KMS-11 (cell line): ENCODE measurements at regions not wholly inside any gene's neighbourhood (a gene's known extent, or its start where the extent isn't known, plus 50 kb on each side); places are given as distances from the start of the nearest gene placed in this dataset.
"Not testable (repeated sequence)": the region's sequence is repeated elsewhere in the genome, so short reads cannot be mapped to it uniquely, and the experiment has no call there.

Experiments used
- H2AFZ ChIP-seq: fragments of 200-600 bp; sonication (generic); 2 replicates; pipeline ENCODE4 v1.6.1; 2016; ENCODE audit warnings: antibody characterized with exemption, mixed run types, low read depth
- H3K27ac ChIP-seq: fragments of 200-600 bp; sonication (generic); 2 replicates; pipeline ENCODE4 v1.6.1; 2016; ENCODE audit warnings: mild to moderate bottlenecking, mixed run types
- H3K27me3 ChIP-seq: fragments of 200-600 bp; sonication (generic); 2 replicates; pipeline ENCODE4 v1.6.1; 2017; ENCODE audit warnings: mild to moderate bottlenecking, low read depth, mixed run types, moderate library complexity; ENCODE audit not compliant: insufficient read depth
- H3K36me3 ChIP-seq: fragments of 200-600 bp; sonication (generic); 2 replicates; pipeline ENCODE4 v1.6.1; 2017; ENCODE audit warnings: mild to moderate bottlenecking, mixed run types; ENCODE audit not compliant: insufficient read depth
- H3K4me1 ChIP-seq: fragments of 200-600 bp; sonication (generic); 2 replicates; pipeline ENCODE4 v1.6.1; 2016; ENCODE audit warnings: mild to moderate bottlenecking, low read depth, mixed run types; ENCODE audit not compliant: poor library complexity, severe bottlenecking
- H3K4me2 ChIP-seq: fragments of 200-600 bp; sonication (generic); 2 replicates; pipeline ENCODE4 v1.7.0; 2016; ENCODE audit warnings: mild to moderate bottlenecking, mixed run types
- H3K4me3 ChIP-seq: fragments of 200-600 bp; sonication (generic); IDR thresholded peaks from 2 replicates; pipeline ENCODE4 v1.6.1; 2017; ENCODE audit warnings: low read depth, low read length, mixed read lengths; ENCODE audit not compliant: insufficient read depth
- H3K79me2 ChIP-seq: fragments of 200-600 bp; sonication (generic); 2 replicates; pipeline ENCODE4 v1.6.1; 2016; ENCODE audit warnings: low read depth, mixed run types; ENCODE audit not compliant: insufficient read depth
- H3K9ac ChIP-seq: fragments of 200-600 bp; sonication (generic); 2 replicates; pipeline ENCODE4 v1.6.1; 2016; ENCODE audit warnings: mild to moderate bottlenecking, mixed run types
- H4K20me1 ChIP-seq: fragments of 200-600 bp; sonication (generic); 2 replicates; pipeline ENCODE4 v1.6.1; 2016; ENCODE audit warnings: mild to moderate bottlenecking, mixed run types; ENCODE audit not compliant: insufficient read depth
- TF ChIP-seq, protein P1 (sequence below): fragments of 200-600 bp; sonication (generic); conservative IDR thresholded peaks from 2 replicates; pipeline ENCODE4 v1.6.1; 2017; ENCODE audit warnings: low read depth, mild to moderate bottlenecking, antibody characterized with exemption, low read length, moderate library complexity, mixed read lengths

DNA sequence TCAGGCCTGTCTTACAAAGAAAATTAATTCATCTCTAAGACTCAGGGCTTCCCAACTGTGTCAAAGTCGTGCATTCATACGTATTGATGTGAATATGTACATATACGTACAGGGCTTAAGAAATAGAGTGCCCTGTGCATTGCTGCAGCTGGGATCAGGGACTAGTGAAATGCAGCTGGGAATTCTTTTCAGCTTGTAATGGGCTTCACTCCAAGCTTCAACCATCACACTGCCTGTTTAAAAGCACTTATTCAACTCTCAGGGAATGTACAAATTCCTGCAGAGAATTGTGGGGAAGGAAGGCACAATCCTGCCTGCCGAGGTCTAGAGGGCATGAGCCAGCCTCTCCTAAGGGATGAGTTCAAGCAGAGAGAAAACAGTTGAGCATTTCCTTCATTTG, 59.6 kb upstream of the MAN2A1 start:
- TF ChIP-seq, protein P1, sequence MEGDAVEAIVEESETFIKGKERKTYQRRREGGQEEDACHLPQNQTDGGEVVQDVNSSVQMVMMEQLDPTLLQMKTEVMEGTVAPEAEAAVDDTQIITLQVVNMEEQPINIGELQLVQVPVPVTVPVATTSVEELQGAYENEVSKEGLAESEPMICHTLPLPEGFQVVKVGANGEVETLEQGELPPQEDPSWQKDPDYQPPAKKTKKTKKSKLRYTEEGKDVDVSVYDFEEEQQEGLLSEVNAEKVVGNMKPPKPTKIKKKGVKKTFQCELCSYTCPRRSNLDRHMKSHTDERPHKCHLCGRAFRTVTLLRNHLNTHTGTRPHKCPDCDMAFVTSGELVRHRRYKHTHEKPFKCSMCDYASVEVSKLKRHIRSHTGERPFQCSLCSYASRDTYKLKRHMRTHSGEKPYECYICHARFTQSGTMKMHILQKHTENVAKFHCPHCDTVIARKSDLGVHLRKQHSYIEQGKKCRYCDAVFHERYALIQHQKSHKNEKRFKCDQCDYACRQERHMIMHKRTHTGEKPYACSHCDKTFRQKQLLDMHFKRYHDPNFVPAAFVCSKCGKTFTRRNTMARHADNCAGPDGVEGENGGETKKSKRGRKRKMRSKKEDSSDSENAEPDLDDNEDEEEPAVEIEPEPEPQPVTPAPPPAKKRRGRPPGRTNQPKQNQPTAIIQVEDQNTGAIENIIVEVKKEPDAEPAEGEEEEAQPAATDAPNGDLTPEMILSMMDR, result no peak
- H3K9ac ChIP-seq, result no peak overlapping the region

GRCh38 chr5:109628591-109628990, 61.1 kb upstream of the MAN2A1 start:
- Histone ChIP-seq H3K27me3 (no peaks in the 10 kb centered on the region), H4K20me1 (no peaks in the 10 kb centered on the region), H3K4me1 (no peaks in the 10 kb centered on the region), H3K4me3 (no peak overlapping the region), H3K36me3 (no peaks in the 10 kb centered on the region), H3K27ac (no peak overlapping the region), H3K79me2 (no peaks in the 10 kb centered on the region), H3K4me2 (no peak overlapping the region), H2AFZ (no peak overlapping the region), H3K9ac (no peak overlapping the region)
- TF ChIP-seq, protein P1, result no peak

More for the DNA sequence above, 59.6 kb upstream of the MAN2A1 start:
- Histone ChIP-seq H3K27me3 (no peaks in the 10 kb centered on the region), H3K4me3 (no peak overlapping the region), H3K4me1 (no peaks in the 10 kb centered on the region), H3K79me2 (no peaks in the 10 kb centered on the region), H3K36me3 (no peaks in the 10 kb centered on the region), H2AFZ (no peak overlapping the region), H4K20me1 (no peaks in the 10 kb centered on the region), H3K27ac (no peak overlapping the region), H3K4me2 (no peak overlapping the region)

- H3K27me3 ChIP-seq, H3K4me2 ChIP-seq, H3K36me3 ChIP-seq, H3K27ac ChIP-seq, H3K4me1 ChIP-seq, H3K4me3 ChIP-seq, H3K9ac ChIP-seq, H4K20me1 ChIP-seq, H2AFZ ChIP-seq, H3K79me2 ChIP-seq: not testable (repeated sequence)
Observed at GRCh38 chr5:109621266-109621665, 68.5 kb upstream of the MAN2A1 start.

DNA sequence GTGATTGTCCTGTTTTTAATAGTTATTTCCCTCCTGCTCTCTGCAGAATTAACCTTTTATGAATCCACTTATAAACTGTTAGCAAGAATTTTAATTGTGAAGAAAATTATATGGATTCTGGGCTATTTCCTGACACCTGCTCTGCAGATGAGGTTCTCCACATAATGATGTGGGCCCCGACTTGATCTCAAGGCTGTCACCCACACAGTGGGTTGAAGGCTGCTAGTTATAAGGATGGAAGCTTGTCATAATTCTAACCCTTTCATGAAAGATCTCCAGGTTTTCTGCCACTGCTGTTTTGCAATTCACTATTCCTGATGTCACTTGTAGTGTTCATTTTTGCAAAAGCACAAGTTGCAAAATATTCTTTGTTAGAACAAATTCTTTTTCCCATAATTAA, 69.1 kb upstream of the MAN2A1 start:
- Histone ChIP-seq H3K27me3 (no peaks in the 10 kb centered on the region), H2AFZ (no peak overlapping the region), H3K79me2 (no peaks in the 10 kb centered on the region), H3K4me1 (no peaks in the 10 kb centered on the region), H3K9ac (no peak overlapping the region), H4K20me1 (no peaks in the 10 kb centered on the region), H3K4me2 (no peak overlapping the region), H3K4me3 (no peak overlapping the region), H3K27ac (no peak overlapping the region), H3K36me3 (no peaks in the 10 kb centered on the region)
- TF ChIP-seq, protein P1, result no peak

DNA sequence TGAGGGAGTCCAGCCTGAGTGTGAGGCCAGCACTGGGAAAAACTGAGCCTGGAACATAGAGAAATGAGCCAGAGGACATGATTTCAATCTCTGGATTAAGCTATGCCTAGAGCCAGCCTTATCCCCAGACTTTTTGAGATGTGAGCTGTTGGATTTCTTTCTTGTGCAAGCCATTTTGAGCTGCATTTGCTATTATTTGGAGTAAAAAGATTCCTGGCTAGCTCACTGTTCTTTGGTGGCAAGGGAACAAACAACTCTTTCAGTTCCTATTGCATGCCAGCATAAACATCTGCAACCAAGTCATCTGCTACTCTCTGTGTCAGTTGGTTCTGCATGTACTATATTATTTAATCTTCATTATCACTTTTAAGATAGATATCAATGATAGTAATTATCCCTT, 70.1 kb upstream of the MAN2A1 start:
- no peaks in the 10 kb centered on the region for H3K4me1 ChIP-seq
- H3K36me3 ChIP-seq, result no peaks in the 10 kb centered on the region
- no peaks in the 10 kb centered on the region for H3K27me3 ChIP-seq
- H4K20me1 ChIP-seq, result no peaks in the 10 kb centered on the region
- TF ChIP-seq, protein P1, result no peak
- H3K79me2 ChIP-seq, result no peaks in the 10 kb centered on the region
- H2AFZ ChIP-seq, result no peak overlapping the region
- no peak overlapping the region for H3K9ac ChIP-seq
- H3K27ac ChIP-seq, result no peak overlapping the region
- H3K4me3 ChIP-seq, result no peak overlapping the region
- no peak overlapping the region for H3K4me2 ChIP-seq
